ENCODE measurements at regions not wholly inside any gene's neighbourhood (a gene's known extent, or its start where the extent isn't known, plus 50 kb on each side); places are given as distances from the start of the nearest gene placed in this dataset.

- Mint-ChIP-seq H3K27me3 (ENCODE audit: insufficient read depth, unreplicated experiment) (no peaks in the 10 kb centered on the region), H3K4me3 (ENCODE audit: unreplicated experiment) (no peak overlapping the region), H3K36me3 (ENCODE audit: insufficient read depth, unreplicated experiment) (no peaks in the 10 kb centered on the region), H3K9me3 (ENCODE audit: unreplicated experiment) (no peaks in the 10 kb centered on the region), H3K27ac (ENCODE audit: unreplicated experiment) (no peak overlapping the region), H3K4me1 (ENCODE audit: low read depth, unreplicated experiment) (no peaks in the 10 kb centered on the region)
- Histone ChIP-seq H3K27me3 (replicated peaks; ENCODE audit: control insufficient read depth, insufficient read depth, low read length) (no peaks in the 10 kb centered on the region), H3K4me3 (ENCODE audit: low read depth, low read length) (no peak overlapping the region), H3K9me3 (no peaks in the 10 kb centered on the region), H3K4me1 (no peaks in the 10 kb centered on the region), H3K36me3 (ENCODE audit: control insufficient read depth, insufficient read depth, low read length) (no peaks in the 10 kb centered on the region)
- no peak for DNase-seq
- no TSS peak for BruUV-seq (replicated peaks)
- ChIA-PET POLR2A (no interaction called here), CTCF (no interaction called here)
- intact Hi-C loops (cut with micrococcal nuclease; ENCODE audit: unreplicated experiment), result no loop called here
- no peak for TF ChIP-seq CTCF (IDR thresholded peaks at IDR 0.05; ENCODE audit: insufficient read depth in 1 of 2, low read depth in 1 of 2, low read length in 1 of 2, severe bottlenecking in 1 of 2, unreplicated experiment in 1 of 2)
Measured at GRCh38 chr3:191968299-191968698, 507.3 kb downstream of the PYDC2 start.

- Mint-ChIP-seq H3K27ac (ENCODE audit: unreplicated experiment) (no peak overlapping the region), H3K4me1 (ENCODE audit: low read depth, unreplicated experiment) (no peaks in the 10 kb centered on the region), H3K36me3 (ENCODE audit: insufficient read depth, unreplicated experiment) (no peaks in the 10 kb centered on the region), H3K4me3 (ENCODE audit: unreplicated experiment) (no peak overlapping the region), H3K27me3 (ENCODE audit: insufficient read depth, unreplicated experiment) (no peaks in the 10 kb centered on the region), H3K9me3 (ENCODE audit: unreplicated experiment) (no peaks in the 10 kb centered on the region)
- ChIA-PET POLR2A (no interaction called here), CTCF (no interaction called here)
- no peaks in the 10 kb centered on the region for H3K36me3 ChIP-seq (ENCODE audit: control insufficient read depth, insufficient read depth, low read length)
- no peaks in the 10 kb centered on the region for H3K9me3 ChIP-seq
- no peak overlapping the region for H3K4me3 ChIP-seq (ENCODE audit: low read depth, low read length)
- BruUV-seq (replicated peaks), result no TSS peak
- no peak for DNase-seq
- no peaks in the 10 kb centered on the region for H3K27me3 ChIP-seq (replicated peaks; ENCODE audit: control insufficient read depth, insufficient read depth, low read length)
- no peak for TF ChIP-seq CTCF (IDR thresholded peaks at IDR 0.05; ENCODE audit: insufficient read depth in 1 of 2, low read depth in 1 of 2, low read length in 1 of 2, severe bottlenecking in 1 of 2, unreplicated experiment in 1 of 2)
- intact Hi-C loops (cut with micrococcal nuclease; ENCODE audit: unreplicated experiment), result no loop called here
- H3K4me1 ChIP-seq, result no peaks in the 10 kb centered on the region
Measured at GRCh38 chr3:191972714-191973398, 511.9 kb downstream of the PYDC2 start.

GRCh38 chr3:191973820-191974219, 512.9 kb downstream of the PYDC2 start:
- Mint-ChIP-seq H3K27ac (ENCODE audit: unreplicated experiment) (no peak overlapping the region), H3K36me3 (ENCODE audit: insufficient read depth, unreplicated experiment) (no peaks in the 10 kb centered on the region), H3K4me3 (ENCODE audit: unreplicated experiment) (no peak overlapping the region), H3K9me3 (ENCODE audit: unreplicated experiment) (no peaks in the 10 kb centered on the region), H3K4me1 (ENCODE audit: low read depth, unreplicated experiment) (no peaks in the 10 kb centered on the region), H3K27me3 (ENCODE audit: insufficient read depth, unreplicated experiment) (no peaks in the 10 kb centered on the region)
- no peak for DNase-seq
- TF ChIP-seq CTCF (IDR thresholded peaks at IDR 0.05; ENCODE audit: insufficient read depth in 1 of 2, low read depth in 1 of 2, low read length in 1 of 2, severe bottlenecking in 1 of 2, unreplicated experiment in 1 of 2), result no peak
- Histone ChIP-seq H3K4me3 (ENCODE audit: low read depth, low read length) (no peak overlapping the region), H3K4me1 (no peaks in the 10 kb centered on the region), H3K27me3 (replicated peaks; ENCODE audit: control insufficient read depth, insufficient read depth, low read length) (no peaks in the 10 kb centered on the region), H3K9me3 (no peaks in the 10 kb centered on the region), H3K36me3 (ENCODE audit: control insufficient read depth, insufficient read depth, low read length) (no peaks in the 10 kb centered on the region)
- intact Hi-C loops (cut with micrococcal nuclease; ENCODE audit: unreplicated experiment), result no loop called here
- ChIA-PET POLR2A (no interaction called here), CTCF (no interaction called here)
- BruUV-seq (replicated peaks), result no TSS peak
